Calu3 (cell line): ENCODE measurements at regions not wholly inside any gene's neighbourhood (a gene's known extent, or its start where the extent isn't known, plus 50 kb on each side); places are given as distances from the start of the nearest gene placed in this dataset.

Experiments
- BruUV-seq: library from RNA; stranded (reverse); fragments of 400-500 nt; replicated peaks from 2 replicates; lab custom pipeline; 2021; lab: Mats Ljungman, UMichigan
- CTCF ChIA-PET: fragments of 300-600 bp; sonication (Branson Sonifier 250); formaldehyde crosslinking; loops from one replicate; lab custom pipeline; 2022; ENCODE audit warnings: antibody characterized with exemption; lab: Charles Lee
- DNase-seq: peaks from one replicate; pipeline ENCODE4 v3.0.0; 2022
- H3K27ac Mint-ChIP-seq: one replicate; pipeline ENCODE4 v1.8.0; 2022; ENCODE audit warnings: mixed read lengths; ENCODE audit not compliant: unreplicated experiment
- H3K27me3 Mint-ChIP-seq: one replicate; pipeline ENCODE4 v1.8.0; 2022; ENCODE audit warnings: mixed read lengths; ENCODE audit not compliant: unreplicated experiment
- H3K36me3 Mint-ChIP-seq: one replicate; pipeline ENCODE4 v1.8.0; 2022; ENCODE audit warnings: mild to moderate bottlenecking, moderate library complexity, mixed read lengths; ENCODE audit not compliant: insufficient read depth, unreplicated experiment
- H3K4me1 Mint-ChIP-seq: one replicate; pipeline ENCODE4 v1.8.0; 2022; ENCODE audit warnings: mild to moderate bottlenecking, low read depth, mixed read lengths; ENCODE audit not compliant: unreplicated experiment
- H3K4me3 Mint-ChIP-seq: one replicate; pipeline ENCODE4 v1.8.0; 2022; ENCODE audit warnings: mild to moderate bottlenecking, low read depth, moderate library complexity, mixed read lengths; ENCODE audit not compliant: unreplicated experiment
- H3K9me3 Mint-ChIP-seq: one replicate; pipeline ENCODE4 v1.8.0; 2022; ENCODE audit warnings: low read depth, mixed read lengths; ENCODE audit not compliant: unreplicated experiment
- CTCF ChIP-seq: fragments of 200-600 bp; IDR thresholded peaks from one replicate; pipeline ENCODE4 v1.8.0; 2022; ENCODE audit warnings: antibody characterized with exemption; ENCODE audit not compliant: unreplicated experiment
- intact Hi-C: fragments of 100-400 bp; cut with micrococcal nuclease; formaldehyde crosslinking; loops from one replicate; pipeline ENCODE4 v1.10.0; 2022; ENCODE audit not compliant: unreplicated experiment

GRCh38 chr6:113428702-113429101 lies 428.4 kb upstream of the MARCKS start:
- intact Hi-C loops: no loop called here
- H3K36me3 Mint-ChIP-seq: no peaks in the 10 kb centered on the region
- no peaks in the 10 kb centered on the region for H3K9me3 Mint-ChIP-seq
- DNase-seq: peak; percentile 4
- no TSS peak for BruUV-seq
- H3K4me1 Mint-ChIP-seq: peaks cover 23% of the 10 kb centered on the region
- H3K4me3 Mint-ChIP-seq: no peak overlapping the region
- CTCF ChIA-PET: interaction anchor here (0.6 kb wide), 1 partner anchor 31 kb away, joined by 5 read pairs; no protein-coding TSS in a partner anchor
- TF ChIP-seq CTCF: no peak
- no peaks in the 10 kb centered on the region for H3K27me3 Mint-ChIP-seq
- H3K27ac Mint-ChIP-seq: peak overlapping the region; percentile 17

- intact Hi-C loops: no loop called here
- Mint-ChIP-seq H3K27me3 (no peaks in the 10 kb centered on the region), H3K4me3 (no peak overlapping the region), H3K9me3 (no peaks in the 10 kb centered on the region), H3K4me1 (peaks cover 27% of the 10 kb centered on the region), H3K27ac (no peak overlapping the region), H3K36me3 (no peaks in the 10 kb centered on the region)
- TF ChIP-seq CTCF: no peak
- no TSS peak for BruUV-seq
- CTCF ChIA-PET: interaction anchor here (0.9 kb wide), 1 partner anchor 39 kb away, joined by 3 read pairs; no protein-coding TSS in a partner anchor
- DNase-seq: no peak
Measured at GRCh38 chr6:113432521-113433334, 424.4 kb upstream of the MARCKS start.

GRCh38 chr6:113433335-113433991 lies 423.7 kb upstream of the MARCKS start:
- no peak overlapping the region for H3K4me3 Mint-ChIP-seq
- H3K27ac Mint-ChIP-seq: no peak overlapping the region
- peak; percentile 40 for DNase-seq
- BruUV-seq: no TSS peak
- peaks cover 27% of the 10 kb centered on the region for H3K4me1 Mint-ChIP-seq
- intact Hi-C loops: no loop called here
- TF ChIP-seq CTCF: no peak
- H3K27me3 Mint-ChIP-seq: no peaks in the 10 kb centered on the region
- H3K36me3 Mint-ChIP-seq: no peaks in the 10 kb centered on the region
- H3K9me3 Mint-ChIP-seq: no peaks in the 10 kb centered on the region
- CTCF ChIA-PET: interaction anchor here (0.6 to 0.9 kb wide), 2 partner anchors 39 to 555 kb away, joined by 3 read pairs; no protein-coding TSS in a partner anchor

- H3K27me3 Mint-ChIP-seq: no peaks in the 10 kb centered on the region
- DNase-seq: no peak
- CTCF ChIA-PET: no interaction called here
- H3K36me3 Mint-ChIP-seq: no peaks in the 10 kb centered on the region
- no peak overlapping the region for H3K4me3 Mint-ChIP-seq
- no TSS peak for BruUV-seq
- H3K9me3 Mint-ChIP-seq: no peaks in the 10 kb centered on the region
- intact Hi-C loops: no loop called here
- peaks cover 16% of the 10 kb centered on the region for H3K4me1 Mint-ChIP-seq
- H3K27ac Mint-ChIP-seq: no peak overlapping the region
- TF ChIP-seq CTCF: no peak
Measured at GRCh38 chr6:113434641-113435040, 422.5 kb upstream of the MARCKS start.
